ENCODE measurements at regions not wholly inside any gene's neighbourhood (a gene's known extent, or its start where the extent isn't known, plus 50 kb on each side); places are given as distances from the start of the nearest gene placed in this dataset.
"Not testable (repeated sequence)": the region's sequence is repeated elsewhere in the genome, so short reads cannot be mapped to it uniquely, and the experiment has no call there.

- not testable (repeated sequence) for DNase-seq (ENCODE audit: low read depth, low spot score)
Measured at GRCh38 chr6:144532238-144532637, 247.1 kb downstream of the UTRN start.

DNA sequence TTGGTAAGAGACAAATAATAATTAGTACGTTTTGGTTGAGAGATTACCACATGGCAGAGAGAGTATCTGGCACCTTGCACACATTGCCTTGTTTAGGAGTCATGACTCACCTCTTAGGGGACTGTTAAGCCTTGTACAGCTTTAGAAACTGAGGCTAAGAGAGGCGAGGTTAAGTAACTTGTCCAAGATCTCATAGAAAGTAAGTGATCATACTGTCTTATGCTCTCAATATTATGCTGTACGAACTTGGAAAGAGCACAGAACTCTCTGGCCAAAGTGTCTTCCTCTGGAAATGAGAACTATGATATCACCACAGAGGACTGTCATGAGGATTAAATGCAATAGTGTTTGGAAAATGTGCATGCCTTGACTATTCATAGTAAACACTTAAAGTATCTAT, 249.0 kb downstream of the UTRN start:
- DNase-seq (ENCODE audit: low read depth, low spot score): no peak

- DNase-seq (ENCODE audit: low read depth, low spot score): no peak
Measured at GRCh38 chr6:144535630-144536029, 250.5 kb downstream of the UTRN start.

- DNase-seq (ENCODE audit: low read depth, low spot score): no peak
Measured at GRCh38 chr6:144536079-144536478, 250.9 kb downstream of the UTRN start.

GRCh38 chr6:144543006-144543871, 258.1 kb downstream of the UTRN start:
- DNase-seq (ENCODE audit: low read depth, low spot score): peak; percentile 11

DNA sequence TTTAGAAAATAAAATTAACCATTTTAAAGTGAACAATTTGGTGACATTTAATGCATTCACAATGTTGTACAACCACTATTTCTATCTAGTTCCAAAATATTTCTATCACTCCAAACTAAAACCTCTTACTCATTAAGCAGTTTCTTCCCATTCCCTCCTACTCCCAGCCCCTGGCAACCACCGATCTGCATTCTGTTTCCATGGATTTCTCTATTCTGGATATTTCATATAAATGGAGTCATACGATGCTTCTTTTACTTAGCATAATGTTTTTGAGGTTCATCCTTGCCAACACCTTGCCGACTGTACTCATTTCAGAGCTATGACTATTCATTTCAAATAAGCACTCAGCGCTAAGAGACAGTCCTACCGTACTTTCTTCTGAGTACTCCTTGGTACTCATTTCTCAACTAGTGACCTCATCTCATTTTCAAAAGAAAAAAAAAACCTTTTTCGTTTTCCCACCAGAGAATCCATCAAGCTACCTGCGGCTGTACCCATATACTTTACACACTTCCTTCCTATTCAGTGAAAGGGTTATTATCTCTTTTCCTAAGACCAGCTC, 259.2 kb downstream of the UTRN start:
- DNase-seq (ENCODE audit: low read depth, low spot score): no peak

DNA sequence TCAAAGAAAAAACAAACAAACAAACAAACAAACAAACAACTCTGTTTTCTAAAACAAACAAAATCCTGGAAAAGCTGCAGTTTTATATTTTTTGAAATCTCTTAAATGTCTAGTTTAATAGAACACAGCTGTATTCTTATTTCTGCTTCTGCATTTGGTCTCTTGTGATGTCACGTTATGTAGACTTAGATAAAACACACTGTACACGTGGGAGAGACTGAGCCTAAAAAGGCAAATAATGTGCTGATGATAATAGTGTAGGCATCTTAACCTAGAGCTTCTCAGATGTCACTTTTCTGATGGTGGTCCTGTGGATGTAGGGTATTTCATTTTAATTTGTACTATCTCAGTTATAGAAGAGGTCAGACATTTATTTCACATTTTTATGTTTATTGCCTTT, 261.7 kb downstream of the UTRN start:
- DNase-seq (ENCODE audit: low read depth, low spot score): no peak

DNA sequence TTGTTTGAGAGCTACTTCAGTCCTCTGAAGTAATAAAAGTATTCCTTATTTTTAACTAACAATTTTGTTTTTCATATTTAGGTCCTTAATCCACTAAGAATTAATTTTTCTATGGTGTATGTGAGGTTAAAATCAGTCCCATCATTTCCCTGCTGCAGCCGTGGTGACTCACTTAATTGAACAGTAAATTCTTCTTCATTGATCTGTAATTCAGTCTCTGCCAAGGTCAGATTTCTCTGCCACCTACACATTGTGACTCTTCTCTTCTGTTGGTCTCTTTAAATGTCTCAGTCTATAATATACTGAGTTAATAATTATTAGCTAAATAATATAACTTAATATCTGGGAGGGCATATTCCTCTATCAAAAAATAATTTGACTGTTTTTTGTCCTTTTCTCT, 262.3 kb downstream of the UTRN start:
- no peak for DNase-seq (ENCODE audit: low read depth, low spot score)

DNA sequence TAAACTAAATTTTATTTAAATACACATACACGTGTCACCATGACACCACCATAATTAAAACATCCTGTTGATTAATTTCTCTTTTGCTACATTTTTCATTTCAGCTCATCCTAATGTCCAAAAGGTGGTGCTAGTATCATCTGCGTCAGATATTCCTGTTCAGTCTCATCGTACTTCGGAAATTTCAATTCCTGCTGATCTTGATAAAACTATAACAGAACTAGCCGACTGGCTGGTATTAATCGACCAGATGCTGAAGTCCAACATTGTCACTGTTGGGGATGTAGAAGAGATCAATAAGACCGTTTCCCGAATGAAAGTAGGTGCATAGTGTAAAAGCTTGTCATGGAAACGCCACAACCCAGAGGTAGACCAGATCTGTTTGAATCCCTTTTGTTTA, 263.4 kb downstream of the UTRN start:
- no peak for DNase-seq (ENCODE audit: low read depth, low spot score)

DNA sequence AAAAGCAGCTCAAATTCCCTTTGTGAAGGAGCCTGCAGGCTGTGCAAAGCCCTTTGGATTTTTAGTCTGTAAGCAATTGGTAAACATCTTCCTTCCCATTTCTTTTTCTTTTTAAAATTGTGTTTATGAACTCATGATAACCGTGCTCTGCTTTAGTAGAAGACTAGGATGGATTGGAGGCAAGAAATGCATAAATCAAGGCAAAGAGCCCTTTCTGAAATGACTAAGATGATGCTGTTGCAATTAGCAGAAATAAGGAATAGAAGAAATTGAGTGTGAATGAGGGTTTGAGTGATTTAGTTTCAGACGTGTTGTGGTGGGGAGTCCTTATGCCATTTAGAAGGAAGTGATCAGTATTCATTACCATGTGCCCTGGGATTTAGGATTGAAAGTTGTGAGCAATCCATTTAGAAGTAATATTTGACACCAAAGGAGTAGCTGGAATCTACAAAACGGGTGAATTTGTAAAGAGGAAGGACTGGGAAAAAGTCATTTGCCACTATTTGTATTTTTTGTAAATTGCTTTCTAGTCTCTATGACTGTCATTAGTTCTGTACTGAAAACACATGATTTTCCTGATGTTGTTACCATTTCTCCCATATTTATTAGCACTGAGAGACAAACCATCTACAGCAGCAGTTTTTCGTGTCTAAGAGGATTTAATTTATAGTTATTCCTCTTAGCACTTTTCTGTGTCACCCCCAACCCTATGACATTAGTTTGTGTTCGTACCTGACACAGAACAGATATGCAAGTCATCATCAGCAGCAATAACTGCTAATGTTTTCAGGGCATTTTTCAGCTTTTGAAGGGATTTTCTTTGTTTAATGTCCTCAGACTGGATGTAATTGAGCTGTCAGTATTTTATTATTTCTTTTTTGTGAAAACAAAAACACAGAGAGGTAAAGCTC, 265.0 kb downstream of the UTRN start:
- no peak for DNase-seq (ENCODE audit: low read depth, low spot score)

DNA sequence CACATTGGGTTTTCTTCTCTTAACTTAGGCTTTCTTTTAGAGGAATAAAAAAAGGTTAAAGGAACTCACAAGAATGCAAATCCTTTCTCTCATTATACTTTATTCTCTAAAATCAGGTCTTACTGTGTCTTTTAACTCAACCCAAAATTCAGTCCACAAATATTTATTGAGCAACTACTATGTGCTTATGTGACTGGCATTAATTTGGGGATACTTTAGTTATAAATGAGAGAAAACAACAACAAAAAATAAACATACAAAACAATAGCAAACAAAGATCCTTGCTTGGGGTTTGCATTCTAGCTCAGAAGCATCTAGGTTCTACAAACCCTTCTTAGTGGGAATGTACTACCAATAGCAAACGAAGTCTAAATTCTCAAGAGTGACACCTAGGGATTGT, 266.2 kb downstream of the UTRN start:
- no peak for DNase-seq (ENCODE audit: low read depth, low spot score)

DNA sequence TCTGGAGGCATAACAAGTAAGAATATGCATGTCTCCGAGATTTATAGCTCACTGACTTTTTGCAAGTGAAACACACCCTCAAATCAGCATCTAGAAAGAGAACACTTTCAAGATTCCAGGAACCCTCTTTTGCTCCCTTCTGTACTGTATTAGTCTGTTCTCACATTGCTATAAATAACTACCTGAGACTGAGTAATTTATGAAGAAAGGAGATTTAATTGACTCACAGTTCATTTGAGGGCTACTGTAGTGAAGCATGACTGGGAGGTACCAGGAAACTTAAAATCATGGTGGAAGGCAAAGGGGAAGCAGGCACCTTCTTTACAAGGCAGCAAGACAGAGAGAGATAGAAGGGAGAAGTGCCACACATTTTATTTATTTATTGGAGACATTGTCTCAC, 269.9 kb downstream of the UTRN start:
- DNase-seq (ENCODE audit: low read depth, low spot score): no peak

DNA sequence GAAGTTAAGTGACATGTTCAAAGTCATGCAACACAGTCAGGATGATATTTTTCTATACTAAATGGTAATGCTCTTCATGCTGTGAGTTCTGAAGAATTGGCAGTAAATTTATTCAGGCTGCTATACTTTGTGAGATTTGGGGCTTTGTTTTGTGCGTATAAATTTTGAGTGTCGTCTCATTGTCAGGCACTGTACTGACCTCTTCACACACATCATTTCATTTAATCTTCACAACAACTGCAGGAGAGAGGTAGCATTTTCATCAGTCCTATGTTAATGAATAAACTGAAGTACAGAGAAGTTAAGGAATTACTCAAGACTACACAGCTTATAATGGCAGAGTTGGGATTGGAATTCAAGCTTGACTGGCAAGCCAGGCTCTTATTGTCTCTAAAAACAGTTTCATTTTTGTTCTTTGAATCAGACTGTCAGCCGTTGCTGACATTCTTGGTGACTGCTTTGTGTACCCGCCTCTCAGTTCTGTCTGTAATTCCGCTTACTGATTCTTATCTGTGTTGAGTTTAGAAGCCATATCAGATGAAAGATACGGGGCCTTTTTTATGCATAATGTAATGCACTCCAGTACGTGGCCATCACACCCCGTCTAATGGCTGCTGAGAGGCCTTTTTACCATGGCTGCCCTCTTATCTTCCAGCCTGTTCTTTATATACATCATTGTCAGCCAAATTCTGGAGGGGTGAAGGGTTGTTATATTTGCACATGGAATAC, 274.9 kb downstream of the UTRN start:
- peak; percentile 63 for DNase-seq (ENCODE audit: low read depth, low spot score)

DNA sequence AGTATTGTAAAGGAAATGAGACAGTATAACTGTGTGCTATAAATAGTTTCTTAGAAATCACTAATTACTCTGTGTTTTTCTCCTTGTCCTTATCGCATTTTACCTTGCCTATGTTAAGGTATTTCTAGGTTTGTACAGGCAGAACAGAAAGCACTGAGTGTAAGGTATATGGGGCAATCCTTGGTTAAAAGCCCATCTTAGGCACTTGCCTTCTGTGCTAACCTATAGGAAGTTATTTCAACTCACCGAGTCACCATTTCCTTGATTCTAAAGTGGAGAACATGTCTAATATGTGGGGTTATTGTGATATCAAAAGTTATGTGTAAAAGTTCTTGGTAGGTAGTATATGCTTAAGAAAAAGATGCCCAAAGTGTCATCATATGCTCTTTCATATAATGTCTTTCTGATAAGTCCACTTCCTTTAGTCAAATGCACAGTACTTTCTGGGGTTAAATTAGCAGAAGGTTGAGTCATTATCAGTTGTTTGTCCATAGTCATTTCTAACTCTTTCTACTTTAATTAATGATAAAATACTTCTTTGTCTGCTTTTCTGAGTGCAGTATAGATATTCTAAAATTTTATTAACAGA, 276.4 kb downstream of the UTRN start:
- no peak for DNase-seq (ENCODE audit: low read depth, low spot score)

GRCh38 chr6:144564202-144564601, 279.1 kb downstream of the UTRN start:
- DNase-seq (ENCODE audit: low read depth, low spot score): no peak

- DNase-seq (ENCODE audit: low read depth, low spot score): no peak
Measured at GRCh38 chr6:144566868-144567615, 281.9 kb downstream of the UTRN start.

DNA sequence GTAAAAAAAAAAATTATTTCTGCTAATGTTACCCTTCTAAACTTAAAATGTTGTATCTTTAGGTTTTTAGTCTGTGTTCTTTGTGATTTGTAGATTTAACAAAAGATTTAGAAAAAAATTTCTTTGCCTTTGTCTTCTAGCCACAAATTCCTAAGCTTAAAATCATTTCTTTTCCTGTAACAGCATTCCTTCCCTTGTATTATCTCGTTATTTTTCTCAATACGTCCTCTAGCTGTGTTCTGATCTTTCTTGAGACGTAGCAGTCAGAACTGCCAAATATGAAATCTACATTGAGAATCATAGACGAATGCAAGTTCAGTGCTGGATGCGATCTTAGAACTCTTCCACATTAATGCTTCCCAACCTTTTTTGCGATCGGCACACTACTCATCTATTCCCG, 283.1 kb downstream of the UTRN start:
- DNase-seq (ENCODE audit: low read depth, low spot score): peak; percentile 34

- not testable (repeated sequence) for DNase-seq (ENCODE audit: low read depth, low spot score)
Measured at GRCh38 chr6:144572541-144572940, 287.4 kb downstream of the UTRN start.

GRCh38 chr6:144574796-144575195, 289.7 kb downstream of the UTRN start:
- no peak for DNase-seq (ENCODE audit: low read depth, low spot score)

DNA sequence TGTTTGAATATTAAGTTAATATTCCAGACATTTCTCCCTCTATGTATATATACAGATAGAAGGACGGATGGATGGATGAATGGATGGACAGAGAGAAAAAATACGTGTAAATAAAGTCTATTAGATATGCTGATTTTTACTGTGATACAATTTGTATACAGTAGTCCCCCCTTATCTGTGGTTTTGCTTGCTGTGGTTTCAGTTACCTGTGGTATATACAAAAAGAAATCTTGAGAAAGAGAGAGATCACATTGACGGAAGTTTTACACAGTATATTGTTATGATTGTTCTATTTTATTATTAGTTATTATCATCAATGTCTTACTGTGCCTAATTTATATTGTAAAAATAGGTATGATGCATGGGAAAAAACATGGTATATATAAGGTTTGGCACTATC, 290.2 kb downstream of the UTRN start:
- no peak for DNase-seq (ENCODE audit: low read depth, low spot score)

- no peak for DNase-seq (ENCODE audit: low read depth, low spot score)
Measured at GRCh38 chr6:144576871-144577270, 291.7 kb downstream of the UTRN start.

Measured in astrocyte of the hippocampus (primary cell).